HT1080 (cell line): ENCODE measurements at regions not wholly inside any gene's neighbourhood (a gene's known extent, or its start where the extent isn't known, plus 50 kb on each side); places are given as distances from the start of the nearest gene placed in this dataset.

Experiments used
- DNase-seq: peaks from one replicate; pipeline ENCODE4 v3.0.0-alpha.2; 2015; ENCODE audit warnings: low read depth

DNA sequence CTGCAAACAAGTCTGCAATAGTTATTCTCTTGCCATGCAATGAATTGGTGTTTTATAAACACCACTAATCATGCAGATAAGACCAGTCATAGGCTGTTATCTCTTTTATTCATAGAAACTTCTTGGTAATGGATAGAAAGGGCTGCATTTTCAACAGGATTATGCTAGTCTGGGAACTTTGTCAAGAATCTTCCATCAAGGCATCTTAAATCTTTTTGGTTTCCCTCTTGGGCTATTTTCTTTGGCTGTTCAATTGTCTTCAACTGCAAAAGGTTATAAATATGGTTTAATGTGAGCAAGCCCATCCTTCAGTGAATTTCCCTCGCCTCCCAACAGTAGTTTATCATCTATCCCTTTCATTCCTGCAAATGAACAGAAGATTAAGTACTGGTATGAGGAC lies 59.0 kb upstream of the MINAR1 start:
- DNase-seq, result no peak

DNA sequence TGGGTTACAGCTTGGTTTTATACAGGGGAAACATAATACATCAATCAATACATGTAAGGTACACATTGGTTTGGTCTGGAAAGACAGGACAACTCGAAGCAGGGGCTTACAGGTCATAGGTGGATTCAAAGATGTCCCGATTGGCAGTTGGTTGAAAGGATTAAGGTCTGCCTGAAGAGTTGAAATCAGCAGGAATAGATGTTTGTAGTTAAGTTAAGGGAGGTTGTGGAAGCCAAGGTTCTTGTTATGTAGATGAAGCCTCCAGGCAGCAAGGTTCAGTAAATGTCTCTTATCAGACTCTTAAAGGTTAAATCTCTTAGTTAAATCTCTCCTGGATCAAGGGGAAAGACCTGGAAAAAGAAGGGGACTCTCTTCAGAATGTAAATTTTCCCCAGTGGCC lies 58.4 kb upstream of the MINAR1 start:
- DNase-seq, result no peak

DNA sequence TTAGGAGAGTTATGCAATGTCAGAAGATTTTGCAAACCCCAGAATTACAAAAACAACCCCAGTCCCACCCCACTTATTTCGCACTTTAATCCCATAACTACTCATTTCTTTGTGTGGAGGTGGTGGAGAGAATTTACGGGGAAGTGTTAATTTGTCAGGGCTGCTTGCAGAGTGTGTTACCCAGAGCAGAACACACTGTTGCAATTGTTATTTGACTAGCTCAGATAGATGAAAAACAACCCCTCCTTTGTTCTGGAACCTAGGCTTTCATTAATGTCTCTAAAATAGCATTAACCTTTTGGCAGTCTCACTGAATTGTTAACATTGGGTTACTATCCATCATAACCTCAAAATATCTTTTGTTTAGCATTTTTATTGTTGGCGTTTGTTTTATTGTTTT lies 55.8 kb upstream of the MINAR1 start:
- DNase-seq, result no peak

DNA sequence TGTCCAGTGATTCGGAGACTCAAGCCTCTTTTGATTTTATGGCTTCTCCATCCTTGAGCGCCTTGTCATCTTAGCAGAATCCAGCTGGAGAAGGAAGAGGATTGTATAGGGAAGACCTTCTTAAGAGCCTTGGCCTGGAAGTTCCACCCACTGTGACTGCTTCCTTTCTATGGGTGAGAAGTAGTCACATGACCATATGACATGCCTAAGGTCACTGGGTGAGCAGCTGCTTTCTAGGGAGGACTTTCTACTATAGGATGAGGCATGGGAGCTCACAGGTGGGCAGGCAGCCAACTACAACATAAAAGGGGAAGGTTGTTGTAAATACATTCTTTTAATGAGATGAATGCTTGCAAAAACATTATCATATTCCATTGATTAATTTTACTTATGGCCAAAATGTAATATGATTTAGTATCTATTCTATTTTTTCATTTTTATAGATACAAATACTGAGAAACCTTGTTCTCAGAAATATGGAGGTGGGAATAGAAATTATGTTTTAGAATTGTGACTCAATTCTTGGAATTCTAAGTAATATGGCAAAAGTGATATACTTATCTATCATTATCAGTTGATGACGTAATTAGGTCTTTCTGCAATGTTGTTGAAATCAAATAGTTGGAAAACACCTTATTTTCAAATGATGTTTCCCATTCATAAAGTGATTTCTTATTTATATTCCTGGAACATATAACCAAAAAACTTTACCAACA lies 53.6 kb upstream of the MINAR1 start:
- peak; percentile 18 for DNase-seq

DNA sequence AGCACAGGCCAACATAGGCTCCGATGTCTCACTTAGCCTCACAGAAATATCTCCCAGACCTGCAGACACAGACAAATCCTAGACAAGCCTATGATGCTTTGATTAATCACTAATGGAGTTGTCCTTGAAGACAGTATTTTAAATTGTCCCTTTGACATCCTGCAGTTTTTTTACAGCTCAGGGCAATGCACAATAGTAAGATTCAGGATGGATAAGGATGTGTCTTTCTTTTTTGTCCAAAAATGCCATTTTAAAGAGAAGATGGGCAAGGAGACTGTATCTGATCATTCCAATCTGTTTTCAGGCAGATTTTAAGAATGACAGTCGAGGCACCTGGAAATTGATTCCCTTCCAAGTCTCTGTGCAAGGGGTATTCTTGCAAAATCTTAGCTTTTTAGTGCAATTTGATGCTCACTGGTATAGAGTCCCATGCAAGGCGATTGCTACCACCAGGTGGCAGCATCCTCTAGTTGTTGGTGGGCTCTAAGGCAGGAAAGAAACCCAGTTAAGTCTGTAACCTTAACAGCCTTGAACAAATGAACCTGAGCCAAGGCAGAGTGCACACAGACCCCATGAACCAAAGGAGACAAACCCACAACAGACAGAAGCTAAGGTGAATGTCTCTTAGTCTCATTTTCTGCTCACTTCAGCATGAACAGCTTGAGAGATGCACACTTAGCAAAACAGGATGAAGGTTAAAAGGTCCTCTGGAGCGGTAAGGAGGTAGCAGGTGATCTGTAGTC lies 51.2 kb upstream of the MINAR1 start:
- peak; percentile 59 for DNase-seq

DNA sequence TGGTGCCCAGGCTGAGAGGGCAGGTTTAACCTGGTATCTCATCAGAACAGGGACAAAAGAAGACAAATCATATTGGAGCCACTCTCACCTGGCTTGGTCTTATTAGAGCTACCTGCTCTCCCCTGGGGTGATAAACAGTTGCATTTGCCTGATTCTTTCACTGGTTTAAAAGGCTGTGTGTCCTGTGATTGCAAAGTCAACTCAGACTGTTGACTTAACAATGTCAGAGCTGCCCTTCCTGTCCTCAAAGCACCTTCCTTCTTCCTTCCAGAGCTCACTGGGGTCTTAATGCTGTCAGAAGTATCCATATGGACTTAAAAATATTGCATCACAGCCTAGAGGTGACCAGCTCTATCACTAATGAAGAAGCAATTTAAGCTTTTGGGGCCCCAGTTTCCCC lies 50.5 kb upstream of the MINAR1 start:
- no peak for DNase-seq
